CD4-positive, alpha-beta T cell (primary cell): ENCODE measurements at regions not wholly inside any gene's neighbourhood (a gene's known extent, or its start where the extent isn't known, plus 50 kb on each side); places are given as distances from the start of the nearest gene placed in this dataset.
"Not testable (repeated sequence)": the region's sequence is repeated elsewhere in the genome, so short reads cannot be mapped to it uniquely, and the experiment has no call there.

Source experiments
- ATAC-seq: fragments of 200-7000 bp; cut with Tn5 transposase; one replicate; pipeline ENCODE4 v1.10.0; 2022; ENCODE audit warnings: mild to moderate bottlenecking; ENCODE audit not compliant: poor library complexity
- CTCF ChIA-PET: fragments of 350-600 bp; sonication (Branson Sonifier 250); formaldehyde crosslinking; loops from one replicate; lab custom pipeline; 2021; ENCODE audit warnings: antibody characterized with exemption, inconsistent platforms; lab: Charles Lee
- POLR2A ChIA-PET: fragments of 350-600 bp; sonication (Branson Sonifier 250); formaldehyde crosslinking; loops from one replicate; lab custom pipeline; 2021; ENCODE audit warnings: antibody characterized with exemption, inconsistent platforms; lab: Charles Lee
- DNase-seq, 14 experiments: peaks; one replicate each; pipeline ENCODE4 v3.0.0-alpha.2; 2013 to 2020; ENCODE audit warnings: mixed read lengths in 2 of 14
- H3K27ac ChIP-seq, 2 donors: one replicate each; pipeline versions ENCODE4 v1.5.1 to v1.7.0; 2013; ENCODE audit warnings: low read length in 2 of 2, low read depth in 1 of 2, mild to moderate bottlenecking in 1 of 2
- H3K27me3 ChIP-seq, 2 experiments: 1 replicate in 1 of 2; 2 replicates in 1 of 2; pipeline versions ENCODE4 v1.6.1 to v1.7.0; 2013; ENCODE audit warnings: low read length in 2 of 2, control low read depth in 1 of 2, mild to moderate bottlenecking in 1 of 2, moderate library complexity in 1 of 2; ENCODE audit not compliant: insufficient read depth in 2 of 2, control insufficient read depth in 1 of 2
- H3K36me3 ChIP-seq: one replicate; pipeline ENCODE4 v1.6.1; 2013; ENCODE audit warnings: low read length, control low read depth; ENCODE audit not compliant: insufficient read depth
- H3K4me1 ChIP-seq: one replicate; pipeline ENCODE4 v1.6.1; 2013; ENCODE audit warnings: low read length, control low read depth; ENCODE audit not compliant: insufficient read depth
- H3K4me3 ChIP-seq: one replicate; pipeline ENCODE4 v1.5.1; 2013; ENCODE audit warnings: mild to moderate bottlenecking, low read length, moderate library complexity
- H3K9me3 ChIP-seq, 2 experiments: 1 replicate in 1 of 2; 2 replicates in 1 of 2; pipeline versions ENCODE4 v1.6.1 to v1.7.0; 2013; ENCODE audit warnings: low read length in 2 of 2, mild to moderate bottlenecking in 2 of 2, control low read depth in 1 of 2, moderate library complexity in 1 of 2; ENCODE audit not compliant: control insufficient read depth in 1 of 2, insufficient read depth in 1 of 2
- H3K27ac Mint-ChIP-seq: one replicate; pipeline ENCODE4 v1.8.0; 2020; ENCODE audit warnings: mixed read lengths
- H3K27me3 Mint-ChIP-seq: one replicate; pipeline ENCODE4 v1.8.0; 2021; ENCODE audit warnings: mixed read lengths
- H3K36me3 Mint-ChIP-seq: one replicate; pipeline ENCODE4 v1.8.0; 2021; ENCODE audit warnings: low read depth, mixed read lengths
- H3K4me1 Mint-ChIP-seq: one replicate; pipeline ENCODE4 v1.8.0; 2021; ENCODE audit warnings: low read depth, mixed read lengths
- H3K4me3 Mint-ChIP-seq: one replicate; pipeline ENCODE4 v1.8.0; 2020; ENCODE audit warnings: mild to moderate bottlenecking, mixed read lengths
- H3K9me3 Mint-ChIP-seq: one replicate; pipeline ENCODE4 v1.8.0; 2020; ENCODE audit warnings: mixed read lengths
- CTCF ChIP-seq: fragments of 200-600 bp; IDR thresholded peaks from one replicate; pipeline ENCODE4 v1.8.0; 2022; ENCODE audit warnings: antibody characterized with exemption, mild to moderate bottlenecking
- intact Hi-C, 2 experiments: fragments of 100-400 bp; cut with DNase I in 1 of 2; cut with micrococcal nuclease in 1 of 2; formaldehyde crosslinking; loops; one replicate each; pipeline versions ENCODE4 v1.15.1 to v1.9.0; 2023 to 2025; cut with DNase I, micrococcal nuclease

- Histone ChIP-seq H3K4me3 (no peak overlapping the region), H3K36me3 (no peaks in the 10 kb centered on the region), H3K27ac (no peak overlapping the region), H3K27me3 (no peaks in the 10 kb centered on the region), H3K4me1 (no peaks in the 10 kb centered on the region), H3K9me3 (no peaks in the 10 kb centered on the region)
- intact Hi-C loops = no loop called here
- no peaks in the 10 kb centered on the region for H3K4me1 Mint-ChIP-seq
- no peak for DNase-seq
- CTCF ChIA-PET = no interaction called here
- no peak overlapping the region for H3K27ac Mint-ChIP-seq
- H3K27me3 Mint-ChIP-seq = peaks cover 18% of the 10 kb centered on the region
- POLR2A ChIA-PET = no interaction called here
- H3K4me3 Mint-ChIP-seq = no peak overlapping the region
- peaks cover 3% of the 10 kb centered on the region for H3K9me3 Mint-ChIP-seq
- ATAC-seq = no peak
- no peaks in the 10 kb centered on the region for H3K36me3 Mint-ChIP-seq
- no peak for TF ChIP-seq CTCF
These were observed 190.9 kb downstream of the XPNPEP1 start for GRCh38 chr10:109732254-109732965.

- POLR2A ChIA-PET, H3K9me3 Mint-ChIP-seq, H3K27ac Mint-ChIP-seq, H3K36me3 Mint-ChIP-seq, H3K36me3 ChIP-seq, H3K9me3 ChIP-seq, H3K4me1 ChIP-seq, H3K27ac ChIP-seq, H3K4me3 Mint-ChIP-seq, H3K27me3 ChIP-seq, H3K4me3 ChIP-seq, intact Hi-C loops, H3K4me1 Mint-ChIP-seq, DNase-seq, ATAC-seq: not testable (repeated sequence)
- CTCF ChIA-PET = interaction anchor here (1.0 kb wide), 1 partner anchor 9 kb away, joined by 3 read pairs; no protein-coding TSS in a partner anchor
- H3K27me3 Mint-ChIP-seq = peaks cover 16% of the 10 kb centered on the region
These were observed 193.4 kb downstream of the XPNPEP1 start for GRCh38 chr10:109729895-109730294.

- no peak overlapping the region for H3K27ac Mint-ChIP-seq
- CTCF ChIA-PET = no interaction called here
These were observed 195.9 kb downstream of the XPNPEP1 start for GRCh38 chr10:109727436-109727835.

More at GRCh38 chr10:109727436-109727835, 195.9 kb downstream of the XPNPEP1 start:
- H3K4me1 ChIP-seq = no peaks in the 10 kb centered on the region
- peaks cover 2% of the 10 kb centered on the region for H3K9me3 Mint-ChIP-seq
- no peak for TF ChIP-seq CTCF
- no peaks in the 10 kb centered on the region for H3K4me1 Mint-ChIP-seq
- no peak overlapping the region for H3K27ac ChIP-seq
- no peak overlapping the region for H3K4me3 Mint-ChIP-seq
- H3K36me3 ChIP-seq = no peaks in the 10 kb centered on the region
- DNase-seq (no peak), ATAC-seq (no peak)
- H3K9me3 ChIP-seq = no peaks in the 10 kb centered on the region
- no peak overlapping the region for H3K4me3 ChIP-seq
- H3K27me3 ChIP-seq = no peaks in the 10 kb centered on the region
- H3K27me3 Mint-ChIP-seq = peaks cover 10% of the 10 kb centered on the region
- intact Hi-C loops = no loop called here
- H3K36me3 Mint-ChIP-seq = no peaks in the 10 kb centered on the region
- POLR2A ChIA-PET = no interaction called here
